Adrenal gland (tissue), 5 donors: ENCODE measurements at regions not wholly inside any gene's neighbourhood (a gene's known extent, or its start where the extent isn't known, plus 50 kb on each side); places are given as distances from the start of the nearest gene placed in this dataset.

ENCODE experiments used
- CTCF ChIP-seq, 6 experiments: fragments of 450-650 bp in 4 of 6; fragments of 200-600 bp in 2 of 6; sonication (generic) in 1 of 6; IDR thresholded peaks; 1 replicate in 5 of 6; 2 replicates in 1 of 6; pipeline versions ENCODE4 v1.5.1 to v1.8.0; 2016 to 2021; ENCODE audit warnings: antibody characterized with exemption in 6 of 6, mild to moderate bottlenecking in 2 of 6, moderate library complexity in 1 of 6
- POLR2A ChIP-seq, 2 donors: fragments of 450-650 bp; IDR thresholded peaks; one replicate each; pipeline ENCODE4 v1.6.1; 2017; ENCODE audit warnings: antibody characterized with exemption in 2 of 2, mild to moderate bottlenecking in 2 of 2, moderate library complexity in 1 of 2
- donor health status: DM: no; HTN: no; CAD: no.

- TF ChIP-seq CTCF (IDR thresholded peaks at IDR 0.05) (no peak), POLR2A (IDR thresholded peaks at IDR 0.05) (no peak)
These were observed 619.6 kb upstream of the ADAMTS16 start for GRCh38 chr5:4520559-4520958.
